PC-9 (cell line): ENCODE measurements at regions not wholly inside any gene's neighbourhood (a gene's known extent, or its start where the extent isn't known, plus 50 kb on each side); places are given as distances from the start of the nearest gene placed in this dataset.

Experiments used
- EZH2 ChIP-seq: fragments of 200-600 bp; sonication (generic); IDR thresholded peaks from 2 replicates; pipeline ENCODE4 v1.8.0; 2017; ENCODE audit warnings: antibody characterized with exemption, low read depth
- TF ChIP-seq, protein P1 (sequence below): fragments of 200-600 bp; sonication (generic); conservative IDR thresholded peaks from 2 replicates; pipeline ENCODE4 v1.6.1; 2017; ENCODE audit warnings: mixed run types, antibody characterized with exemption, mild to moderate bottlenecking, moderate library complexity

DNA sequence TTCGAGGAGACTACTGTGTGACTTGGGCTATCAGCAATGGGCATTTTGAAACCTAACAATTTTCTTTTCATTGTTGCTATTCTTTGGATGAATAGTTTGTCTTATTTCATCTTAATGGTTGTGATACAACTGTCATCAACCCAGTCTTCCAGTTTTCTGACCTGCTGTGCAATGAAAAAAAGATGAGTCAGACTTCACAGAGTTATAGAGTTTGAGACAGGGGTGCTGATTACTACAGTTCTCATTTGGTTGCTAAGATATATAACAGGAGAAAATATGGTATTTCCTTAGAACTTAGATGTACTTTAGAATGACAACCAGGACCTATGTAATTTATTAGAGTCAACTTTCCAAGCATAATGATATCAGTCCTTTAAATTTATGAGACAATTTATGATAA is 564.4 kb upstream of the NUDT12 start:
- TF ChIP-seq, protein P1, sequence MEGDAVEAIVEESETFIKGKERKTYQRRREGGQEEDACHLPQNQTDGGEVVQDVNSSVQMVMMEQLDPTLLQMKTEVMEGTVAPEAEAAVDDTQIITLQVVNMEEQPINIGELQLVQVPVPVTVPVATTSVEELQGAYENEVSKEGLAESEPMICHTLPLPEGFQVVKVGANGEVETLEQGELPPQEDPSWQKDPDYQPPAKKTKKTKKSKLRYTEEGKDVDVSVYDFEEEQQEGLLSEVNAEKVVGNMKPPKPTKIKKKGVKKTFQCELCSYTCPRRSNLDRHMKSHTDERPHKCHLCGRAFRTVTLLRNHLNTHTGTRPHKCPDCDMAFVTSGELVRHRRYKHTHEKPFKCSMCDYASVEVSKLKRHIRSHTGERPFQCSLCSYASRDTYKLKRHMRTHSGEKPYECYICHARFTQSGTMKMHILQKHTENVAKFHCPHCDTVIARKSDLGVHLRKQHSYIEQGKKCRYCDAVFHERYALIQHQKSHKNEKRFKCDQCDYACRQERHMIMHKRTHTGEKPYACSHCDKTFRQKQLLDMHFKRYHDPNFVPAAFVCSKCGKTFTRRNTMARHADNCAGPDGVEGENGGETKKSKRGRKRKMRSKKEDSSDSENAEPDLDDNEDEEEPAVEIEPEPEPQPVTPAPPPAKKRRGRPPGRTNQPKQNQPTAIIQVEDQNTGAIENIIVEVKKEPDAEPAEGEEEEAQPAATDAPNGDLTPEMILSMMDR, result no peak
- TF ChIP-seq EZH2, result no peak
